Esophagus squamous epithelium (tissue), 5 donors: ENCODE measurements at regions not wholly inside any gene's neighbourhood (a gene's known extent, or its start where the extent isn't known, plus 50 kb on each side); places are given as distances from the start of the nearest gene placed in this dataset.

Experiments used
- DNase-seq: peaks from one replicate; lab custom pipeline; 2025; lab: John Stamatoyannopoulos, UW
- H3K27ac ChIP-seq, 4 donors: fragments of 200-600 bp; sonication (generic); one replicate each; pipeline ENCODE4 v1.5.1; 2016 to 2019; ENCODE audit warnings: mild to moderate bottlenecking in 1 of 4
- H3K27me3 ChIP-seq, 4 donors: fragments of 200-600 bp; sonication (generic); 1 replicate in 3 of 4; 2 replicates in 1 of 4; pipeline versions ENCODE4 v1.5.1 to v1.6.0; 2017 to 2021; ENCODE audit warnings: antibody characterized with exemption in 1 of 4
- H3K36me3 ChIP-seq, 3 donors: fragments of 200-600 bp; sonication (generic); one replicate each; pipeline ENCODE4 v1.5.1; 2016 to 2019
- H3K4me1 ChIP-seq, 3 donors: fragments of 200-600 bp; sonication (generic); one replicate each; pipeline ENCODE4 v1.5.1; 2017 to 2019
- H3K4me3 ChIP-seq, 4 donors: fragments of 200-600 bp; sonication (generic); 1 replicate in 3 of 4; 2 replicates in 1 of 4; pipeline ENCODE4 v1.5.1; 2016 to 2019; ENCODE audit warnings: mild to moderate bottlenecking in 2 of 4, moderate library complexity in 1 of 4
- H3K9me3 ChIP-seq, 3 donors: fragments of 200-600 bp; sonication (generic); one replicate each; pipeline ENCODE4 v1.5.1; 2016 to 2019
- CTCF ChIP-seq, 6 experiments: fragments of 450-650 bp in 4 of 6; fragments of 200-600 bp in 2 of 6; sonication (generic) in 2 of 6; IDR thresholded peaks; one replicate each; pipeline ENCODE4 v1.5.1; 2016 to 2019; ENCODE audit warnings: antibody characterized with exemption in 6 of 6, mild to moderate bottlenecking in 4 of 6, moderate library complexity in 4 of 6
- POLR2A ChIP-seq, 4 donors: fragments of 450-650 bp; IDR thresholded peaks; one replicate each; pipeline ENCODE4 v1.6.1; 2017; ENCODE audit warnings: antibody characterized with exemption in 4 of 4, mild to moderate bottlenecking in 4 of 4, moderate library complexity in 3 of 4
- WGBS, 2 donors: methylation state at CpG; one replicate each; pipeline ENCODE4 v1.1.5; 2018; 5-methylcytosine and 5-hydroxymethylcytosine counted together
- intact Hi-C: fragments of 100-400 bp; cut with DNase I; formaldehyde crosslinking; loops from one replicate; pipeline ENCODE4 v1.15.0; 2022
- donor health status: DM: yes; HTN: yes; CAD: no.

- Histone ChIP-seq H3K27ac (no peak overlapping the region), H3K4me3 (no peak overlapping the region), H3K36me3 (no peaks in the 10 kb centered on the region), H3K9me3 (no peaks in the 10 kb centered on the region), H3K4me1 (no peaks in the 10 kb centered on the region), H3K27me3 (no peaks in the 10 kb centered on the region)
- intact Hi-C loops = no loop called here
- DNase-seq = no peak
- WGBS, 2 donors = 60 to 71% methylated on average over 3 of the region's 3 CpGs
- no peak for TF ChIP-seq CTCF (IDR thresholded peaks at IDR 0.05)
- TF ChIP-seq POLR2A (IDR thresholded peaks at IDR 0.05) = no peak
These were observed 88.8 kb upstream of the RPRM start for GRCh38 chr2:153567367-153567766.

- 44 to 45% methylated on average over 3 of the region's 3 CpGs for WGBS, 2 donors
- TF ChIP-seq CTCF (IDR thresholded peaks at IDR 0.05) (no peak), POLR2A (IDR thresholded peaks at IDR 0.05) (no peak)
- H3K36me3 ChIP-seq = no peaks in the 10 kb centered on the region
- intact Hi-C loops = no loop called here
- H3K27me3 ChIP-seq = no peaks in the 10 kb centered on the region
- no peak for DNase-seq
- no peak overlapping the region for H3K4me3 ChIP-seq
- H3K9me3 ChIP-seq = no peaks in the 10 kb centered on the region
- H3K4me1 ChIP-seq = no peaks in the 10 kb centered on the region
- no peak overlapping the region for H3K27ac ChIP-seq
These were observed 89.5 kb upstream of the RPRM start for GRCh38 chr2:153568105-153568504.

GRCh38 chr2:153575171-153575853 is 96.8 kb upstream of the RPRM start:
- Histone ChIP-seq H3K27ac (no peak overlapping the region), H3K4me1 (no peaks in the 10 kb centered on the region)

GRCh38 chr2:153584244-153584643 is 105.7 kb upstream of the RPRM start:
- WGBS, 2 donors = 43 to 71% methylated on average over 1 to 2 of the region's 2 CpGs
- no peak for DNase-seq
- no peaks in the 10 kb centered on the region for H3K27me3 ChIP-seq
- H3K36me3 ChIP-seq = no peaks in the 10 kb centered on the region
- no peak for TF ChIP-seq POLR2A (IDR thresholded peaks at IDR 0.05)
- H3K4me1 ChIP-seq = no peaks in the 10 kb centered on the region
- intact Hi-C loops = no loop called here
- H3K27ac ChIP-seq = no peak overlapping the region
- peaks cover 0 to 24% (median 9%) of the 10 kb centered on the region in 3 donors for H3K9me3 ChIP-seq
- no peak overlapping the region for H3K4me3 ChIP-seq

More at GRCh38 chr2:153575171-153575853, 96.8 kb upstream of the RPRM start:
- no peaks in the 10 kb centered on the region for H3K36me3 ChIP-seq
- TF ChIP-seq CTCF (IDR thresholded peaks at IDR 0.05) (peak in 1 of 6 experiments; percentile 3), POLR2A (IDR thresholded peaks at IDR 0.05) (no peak)
- no peaks in the 10 kb centered on the region for H3K9me3 ChIP-seq
- WGBS, 2 donors = 41 to 68% methylated on average over 3 of the region's 3 CpGs
- no peak for DNase-seq
- intact Hi-C loops = no loop called here
- no peak overlapping the region for H3K4me3 ChIP-seq
- no peaks in the 10 kb centered on the region for H3K27me3 ChIP-seq

- peaks cover 0 to 24% (median 9%) of the 10 kb centered on the region in 3 donors for H3K9me3 ChIP-seq
- H3K4me1 ChIP-seq = peaks cover 0 to 8% (median 0%) of the 10 kb centered on the region in 3 donors
- H3K36me3 ChIP-seq = no peaks in the 10 kb centered on the region
- H3K4me3 ChIP-seq = no peak overlapping the region
- intact Hi-C loops = no loop called here
- TF ChIP-seq CTCF (IDR thresholded peaks at IDR 0.05) = no peak
- no peak for TF ChIP-seq POLR2A (IDR thresholded peaks at IDR 0.05)
- no peaks in the 10 kb centered on the region for H3K27me3 ChIP-seq
- no peak overlapping the region for H3K27ac ChIP-seq
- no peak for DNase-seq
These were observed 109.8 kb upstream of the RPRM start for GRCh38 chr2:153588408-153588807.
